ENCODE measurements at regions not wholly inside any gene's neighbourhood (a gene's known extent, or its start where the extent isn't known, plus 50 kb on each side); places are given as distances from the start of the nearest gene placed in this dataset.

- TF ChIP-seq CTCF (IDR thresholded peaks at IDR 0.05) (no peak), POLR2A (IDR thresholded peaks at IDR 0.05) (no peak), POLR2AphosphoS5 (IDR thresholded peaks at IDR 0.05; ENCODE audit: insufficient read depth in 1 of 2, low read depth in 1 of 2) (no peak)
Measured at GRCh38 chr3:182424006-182424405, 369.3 kb upstream of the ATP11B start.

Measured in vagina (tissue), 2 donors.